NT2/D1 (cell line): ENCODE measurements at regions not wholly inside any gene's neighbourhood (a gene's known extent, or its start where the extent isn't known, plus 50 kb on each side); places are given as distances from the start of the nearest gene placed in this dataset.

Source experiments
- SUZ12 ChIP-seq: IDR thresholded peaks from 2 replicates; pipeline ENCODE4 v1.6.1; 2011; ENCODE audit not compliant: insufficient read length, insufficient read depth; ENCODE audit errors: extremely low read depth
- YY1 ChIP-seq: IDR thresholded peaks from 2 replicates; pipeline ENCODE4 v1.6.1; 2011; ENCODE audit not compliant: insufficient read length, insufficient read depth
- ZNF274 ChIP-seq: IDR thresholded peaks from 2 replicates; pipeline ENCODE4 v1.6.1; 2011; ENCODE audit warnings: mild to moderate bottlenecking, low read depth, low read length

- TF ChIP-seq ZNF274 (no peak), YY1 (no peak), SUZ12 (no peak)
Measured at GRCh38 chr6:66902457-66902856, 1195.4 kb upstream of the EYS start.
